Epithelial cell of esophagus (primary cell): ENCODE measurements at regions not wholly inside any gene's neighbourhood (a gene's known extent, or its start where the extent isn't known, plus 50 kb on each side); places are given as distances from the start of the nearest gene placed in this dataset.

ENCODE experiments used
- DNase-seq: peaks from one replicate; pipeline ENCODE4 v3.0.0; 2010; ENCODE audit warnings: low read depth
- H3K4me3 ChIP-seq: 2 replicates; pipeline ENCODE4 v1.5.1; 2011; ENCODE audit warnings: mild to moderate bottlenecking, low read length, control low read depth
- CTCF ChIP-seq: IDR thresholded peaks from 2 replicates; pipeline ENCODE4 v1.5.1; 2011; ENCODE audit warnings: low read depth, mild to moderate bottlenecking, low read length, control low read depth, inconsistent platforms; ENCODE audit not compliant: insufficient read depth; ENCODE audit errors: missing control alignments

- DNase-seq: no peak
- no peak overlapping the region for H3K4me3 ChIP-seq
- no peak for TF ChIP-seq CTCF
These were observed 294.3 kb upstream of the ZNF804A start for GRCh38 chr2:184304006-184304405.

DNA sequence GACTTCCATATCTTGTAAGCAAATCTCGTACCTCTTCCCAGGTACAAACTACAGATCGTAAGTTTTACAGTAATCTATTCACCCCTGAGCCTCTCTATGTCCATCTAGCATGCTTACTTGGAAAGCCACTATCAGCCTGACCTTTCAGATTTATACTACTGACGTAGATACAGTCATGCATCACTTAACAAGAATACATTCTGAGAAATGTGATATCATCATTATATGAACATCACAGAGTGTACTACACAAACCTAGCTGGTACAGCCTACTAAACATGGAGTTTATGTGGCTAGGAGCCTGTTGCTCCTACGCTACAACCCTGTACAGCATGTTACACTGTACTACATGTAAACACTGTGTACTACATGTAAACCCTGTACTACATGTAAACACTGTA, 293.2 kb upstream of the ZNF804A start:
- no peak overlapping the region for H3K4me3 ChIP-seq
- no peak for TF ChIP-seq CTCF
- DNase-seq: no peak

DNA sequence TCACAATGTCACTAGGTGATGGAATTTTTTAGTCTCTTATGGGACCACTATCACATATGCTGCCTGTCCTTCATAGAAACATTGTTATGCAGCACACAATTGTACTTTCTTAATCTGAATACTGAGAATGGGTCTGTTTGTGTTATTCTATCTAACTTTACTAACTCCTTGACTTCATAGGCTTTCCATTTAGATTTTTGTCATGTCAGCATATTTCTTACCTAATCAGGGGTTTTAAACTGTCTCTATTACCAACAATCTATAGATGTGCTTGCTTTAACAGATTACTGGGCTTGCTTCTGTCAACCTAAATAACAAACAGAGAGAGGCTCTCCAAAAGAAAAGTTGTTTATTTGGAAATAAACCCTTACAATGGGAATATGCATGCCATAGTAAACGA, 289.6 kb upstream of the ZNF804A start:
- TF ChIP-seq CTCF: no peak
- DNase-seq: no peak
- H3K4me3 ChIP-seq: no peak overlapping the region

DNA sequence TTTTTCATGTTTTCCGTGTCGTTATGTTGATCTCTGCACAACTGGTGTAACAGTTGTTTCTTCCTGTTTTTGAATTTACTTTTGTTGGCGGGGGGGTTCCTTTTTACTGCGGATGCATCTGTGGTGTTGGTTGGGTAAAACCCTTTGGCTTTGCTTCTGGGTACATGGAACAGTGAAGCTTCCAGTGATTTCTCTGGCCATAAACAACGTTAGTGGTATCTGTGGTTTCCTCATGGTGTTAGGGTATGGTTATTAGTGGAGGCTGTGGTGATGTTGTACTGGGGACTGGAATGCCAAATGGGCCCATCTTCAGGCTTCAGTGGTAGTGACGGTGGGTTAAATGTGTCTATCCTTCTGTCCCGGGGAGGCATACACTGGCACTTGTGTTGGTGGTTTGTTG, 285.4 kb upstream of the ZNF804A start:
- H3K4me3 ChIP-seq: no peak overlapping the region
- no peak for TF ChIP-seq CTCF
- no peak for DNase-seq

- no peak for DNase-seq
- H3K4me3 ChIP-seq: no peak overlapping the region
- TF ChIP-seq CTCF: no peak
These were observed 283.5 kb upstream of the ZNF804A start for GRCh38 chr2:184314829-184315228.

DNA sequence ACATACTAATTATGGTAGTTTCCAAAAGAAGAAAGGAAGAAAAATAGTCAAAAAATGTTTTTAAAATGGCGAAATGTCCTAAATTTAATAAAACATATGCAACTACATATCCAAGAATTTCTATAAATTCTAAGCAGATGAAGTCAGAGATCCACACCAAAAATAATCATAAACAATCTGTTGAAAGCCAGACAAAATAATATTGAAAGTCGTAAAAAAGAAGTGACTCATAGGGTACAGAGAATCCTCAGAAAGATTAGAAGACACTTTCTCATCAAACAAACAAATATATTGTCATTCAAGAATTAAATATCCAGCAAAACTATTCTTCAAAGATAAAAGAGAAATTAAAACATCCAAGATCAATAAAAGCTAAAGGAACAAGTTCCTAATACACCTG, 281.4 kb upstream of the ZNF804A start:
- no peak overlapping the region for H3K4me3 ChIP-seq
- TF ChIP-seq CTCF: no peak
- DNase-seq: no peak

DNA sequence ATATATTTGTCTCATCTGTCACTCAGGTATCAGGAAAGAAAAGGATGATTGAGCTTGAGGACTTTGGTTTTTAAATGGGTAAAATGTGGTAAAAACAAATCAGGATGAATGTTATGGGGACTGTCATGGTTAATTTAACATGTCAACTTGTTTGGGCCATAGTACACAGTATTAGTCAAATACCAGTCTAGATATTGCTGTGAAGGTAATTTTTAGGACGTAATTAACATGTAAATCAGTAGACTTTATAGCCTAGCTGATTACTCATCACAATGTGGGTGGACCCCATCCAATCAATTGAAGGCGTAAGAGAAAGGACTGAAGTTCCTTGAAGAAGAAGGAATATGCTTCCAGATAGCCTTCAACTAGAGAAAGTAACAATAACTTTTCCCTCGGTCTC, 275.7 kb upstream of the ZNF804A start:
- no peak overlapping the region for H3K4me3 ChIP-seq
- DNase-seq: no peak
- no peak for TF ChIP-seq CTCF
